Type B pancreatic cell (in vitro differentiated cells): ENCODE measurements at regions not wholly inside any gene's neighbourhood (a gene's known extent, or its start where the extent isn't known, plus 50 kb on each side); places are given as distances from the start of the nearest gene placed in this dataset.

Experiments
- DNase-seq: peaks from one replicate; pipeline ENCODE4 v3.0.0; 2021; ENCODE audit warnings: mixed read lengths; ENCODE audit not compliant: unreplicated experiment; ENCODE audit errors: extremely low spot score
- H3K27ac Mint-ChIP-seq: 2 replicates; pipeline ENCODE4 v1.8.0; 2021; ENCODE audit warnings: mild to moderate bottlenecking, mixed read lengths
- H3K27me3 Mint-ChIP-seq: 2 replicates; pipeline ENCODE4 v1.8.0; 2021; ENCODE audit warnings: mixed read lengths
- H3K36me3 Mint-ChIP-seq: 2 replicates; pipeline ENCODE4 v1.8.0; 2021; ENCODE audit warnings: mixed read lengths
- H3K4me1 Mint-ChIP-seq: one replicate; pipeline ENCODE4 v1.8.0; 2021; ENCODE audit warnings: mixed read lengths; ENCODE audit not compliant: unreplicated experiment
- H3K4me3 Mint-ChIP-seq: 2 replicates; pipeline ENCODE4 v1.8.0; 2021; ENCODE audit warnings: mild to moderate bottlenecking, mixed read lengths
- H3K9me3 Mint-ChIP-seq: 2 replicates; pipeline ENCODE4 v1.8.0; 2021; ENCODE audit warnings: mixed read lengths
- CTCF ChIP-seq: fragments of 200-600 bp; sonication (generic); conservative IDR thresholded peaks from 2 replicates; pipeline ENCODE4 v1.5.0; 2021; ENCODE audit warnings: antibody characterized with exemption, mild to moderate bottlenecking

GRCh38 chr2:118255301-118255700 is 167.0 kb downstream of the INSIG2 start:
- Mint-ChIP-seq H3K27ac (no peak overlapping the region), H3K4me3 (no peak overlapping the region), H3K9me3 (no peaks in the 10 kb centered on the region), H3K36me3 (no peaks in the 10 kb centered on the region), H3K27me3 (peaks cover 18% of the 10 kb centered on the region), H3K4me1 (no peaks in the 10 kb centered on the region)
- DNase-seq, result no peak
- no peak for TF ChIP-seq CTCF

- Mint-ChIP-seq H3K27me3 (peaks cover 26% of the 10 kb centered on the region), H3K9me3 (no peaks in the 10 kb centered on the region), H3K4me3 (no peak overlapping the region), H3K27ac (no peak overlapping the region), H3K4me1 (no peaks in the 10 kb centered on the region), H3K36me3 (no peaks in the 10 kb centered on the region)
- no peak for TF ChIP-seq CTCF
- no peak for DNase-seq
Measured at GRCh38 chr2:118254116-118254515, 165.8 kb downstream of the INSIG2 start.

GRCh38 chr2:118251427-118251826 is 163.2 kb downstream of the INSIG2 start:
- DNase-seq, result no peak
- Mint-ChIP-seq H3K4me1 (no peaks in the 10 kb centered on the region), H3K27me3 (peaks cover 26% of the 10 kb centered on the region), H3K4me3 (no peak overlapping the region), H3K27ac (no peak overlapping the region), H3K9me3 (no peaks in the 10 kb centered on the region), H3K36me3 (no peaks in the 10 kb centered on the region)
- no peak for TF ChIP-seq CTCF

GRCh38 chr2:118250463-118250862 is 162.2 kb downstream of the INSIG2 start:
- Mint-ChIP-seq H3K4me3 (no peak overlapping the region), H3K4me1 (no peaks in the 10 kb centered on the region)

GRCh38 chr2:118250001-118250400 is 161.7 kb downstream of the INSIG2 start:
- Mint-ChIP-seq H3K4me3 (no peak overlapping the region), H3K27ac (no peak overlapping the region), H3K4me1 (no peaks in the 10 kb centered on the region), H3K27me3 (peaks cover 22% of the 10 kb centered on the region), H3K36me3 (no peaks in the 10 kb centered on the region), H3K9me3 (no peaks in the 10 kb centered on the region)
- DNase-seq, result no peak
- no peak for TF ChIP-seq CTCF

More at GRCh38 chr2:118250463-118250862, 162.2 kb downstream of the INSIG2 start:
- H3K27me3 Mint-ChIP-seq, result peaks cover 26% of the 10 kb centered on the region
- DNase-seq, result no peak
- no peaks in the 10 kb centered on the region for H3K9me3 Mint-ChIP-seq
- no peaks in the 10 kb centered on the region for H3K36me3 Mint-ChIP-seq
- TF ChIP-seq CTCF, result no peak
- no peak overlapping the region for H3K27ac Mint-ChIP-seq

GRCh38 chr2:118249531-118249930 is 161.3 kb downstream of the INSIG2 start:
- H3K27me3 Mint-ChIP-seq, result peaks cover 20% of the 10 kb centered on the region
- no peak for DNase-seq
- no peak overlapping the region for H3K4me3 Mint-ChIP-seq
- H3K36me3 Mint-ChIP-seq, result no peaks in the 10 kb centered on the region
- H3K4me1 Mint-ChIP-seq, result no peaks in the 10 kb centered on the region
- no peaks in the 10 kb centered on the region for H3K9me3 Mint-ChIP-seq
- TF ChIP-seq CTCF, result no peak
- H3K27ac Mint-ChIP-seq, result no peak overlapping the region
